K562 (cell line): ENCODE measurements at regions not wholly inside any gene's neighbourhood (a gene's known extent, or its start where the extent isn't known, plus 50 kb on each side); places are given as distances from the start of the nearest gene placed in this dataset.

Experiments
- ATAC-seq: fragments of 200-7000 bp; cut with Tn5 transposase; 3 replicates; pipeline ENCODE4 v1.9.1; 2020; ENCODE audit warnings: moderate library complexity
- BruUV-seq: library from RNA; stranded (reverse); fragments of 400-500 nt; replicated peaks from 2 replicates; lab custom pipeline; 2021; lab: Mats Ljungman, UMichigan
- CTCF ChIA-PET: fragments of 300-600 bp; formaldehyde crosslinking; extraction: SDS; loops from one replicate; lab custom pipeline; 2021; ENCODE audit warnings: low intra/inter-chr PET ratio; lab: Yijun Ruan, JAX
- POLR2A ChIA-PET: fragments of 300-600, 350-650 bp; sonication (Branson Sonifier 250); formaldehyde crosslinking; extraction: SDS; loops from one replicate; lab custom pipeline; 2021; ENCODE audit warnings: antibody characterized with exemption, inconsistent platforms; lab: Yijun Ruan, JAX
- DNase-seq, 4 experiments: peaks; one replicate each; pipeline versions ENCODE4 v3.0.0 to v3.0.0-alpha.2; 2011 to 2018; ENCODE audit warnings: low spot score in 3 of 4, mixed read lengths in 3 of 4; ENCODE audit errors: extremely low read depth in 1 of 4
- FAIRE-seq: peaks from 2 replicates; lab custom pipeline; 2011; peaks lifted over from hg19 to GRCh38; lab: Jason Lieb, UNC
- H2AFZ ChIP-seq: 2 replicates; pipeline ENCODE4 v1.6.0; 2011; ENCODE audit warnings: low read depth, low read length, control low read depth, inconsistent platforms
- H3K27ac ChIP-seq: fragments of 200-600 bp; 3 replicates; pipeline ENCODE4 v1.8.0; 2011; ENCODE audit warnings: low read depth, mild to moderate bottlenecking, control low read depth, inconsistent platforms, low read length, moderate library complexity, mixed read lengths; ENCODE audit errors: extremely low read depth
- H3K27me3 ChIP-seq, 2 experiments: fragments of 300-600 bp in 1 of 2; 2 replicates in 1 of 2; 3 replicates in 1 of 2; pipeline versions ENCODE4 v1.6.0 to v1.8.0; 2011; ENCODE audit warnings: inconsistent platforms in 2 of 2, low read length in 2 of 2, mild to moderate bottlenecking in 1 of 2, mixed read lengths in 1 of 2, moderate library complexity in 1 of 2; ENCODE audit not compliant: control insufficient read depth in 2 of 2, insufficient read depth in 2 of 2
- H3K36me3 ChIP-seq: fragments of 300-600 bp; 3 replicates; pipeline ENCODE4 v1.8.0; 2011; ENCODE audit warnings: mild to moderate bottlenecking, low read length, inconsistent platforms; ENCODE audit not compliant: control insufficient read depth, insufficient read depth
- H3K4me1 ChIP-seq, 2 experiments: fragments of 200-600 bp in 1 of 2; replicated peaks in 1 of 2; 2 replicates in 1 of 2; 3 replicates in 1 of 2; pipeline versions ENCODE4 v1.5.1 to v1.8.0; 2011; ENCODE audit warnings: inconsistent platforms in 2 of 2, low read length in 2 of 2, mild to moderate bottlenecking in 1 of 2, mixed read lengths in 1 of 2, moderate library complexity in 1 of 2; ENCODE audit not compliant: control insufficient read depth in 2 of 2, insufficient read depth in 2 of 2
- H3K4me2 ChIP-seq: 2 replicates; pipeline ENCODE4 v1.6.1; 2011; ENCODE audit warnings: low read length, control low read depth, inconsistent platforms, mixed read lengths; ENCODE audit not compliant: insufficient read depth
- H3K4me3 ChIP-seq: fragments of 200-600 bp; sonication (generic), shearing (Covaris generic); 2 replicates; pipeline ENCODE4 v1.5.1; 2016; ENCODE audit warnings: control low read depth, inconsistent platforms
- H3K79me2 ChIP-seq: fragments of 200-600 bp; 3 replicates; pipeline ENCODE4 v1.8.0; 2011; ENCODE audit warnings: low read length, inconsistent platforms; ENCODE audit not compliant: control insufficient read depth, insufficient read depth
- H3K9ac ChIP-seq, 2 experiments: 2 replicates each; pipeline versions ENCODE4 v1.6.0 to v1.6.1; 2011; ENCODE audit warnings: low read depth in 2 of 2, low read length in 2 of 2, control low read depth in 1 of 2, inconsistent platforms in 1 of 2, mild to moderate bottlenecking in 1 of 2, mixed read lengths in 1 of 2; ENCODE audit not compliant: insufficient read depth in 1 of 2
- H3K9me1 ChIP-seq: one replicate; pipeline ENCODE4 v1.6.0; 2011; ENCODE audit warnings: inconsistent platforms, mild to moderate bottlenecking, low read length, moderate library complexity; ENCODE audit not compliant: control insufficient read depth, insufficient read depth
- H3K9me3 ChIP-seq: replicated peaks from 2 replicates; pipeline ENCODE4 v1.5.1; 2011; ENCODE audit warnings: low read depth, low read length, inconsistent platforms; ENCODE audit not compliant: control insufficient read depth, insufficient read depth
- H4K20me1 ChIP-seq: replicated peaks from 2 replicates; pipeline ENCODE4 v1.6.1; 2011; ENCODE audit warnings: low read length, inconsistent platforms, mixed read lengths; ENCODE audit not compliant: control insufficient read depth, insufficient read depth
- CXXC5 ChIP-seq: fragments of 250-450 bp; sonication (Bioruptor Pico); IDR thresholded peaks from 2 replicates; pipeline ENCODE4 v1.8.0; 2022; ENCODE audit warnings: inconsistent platforms, mild to moderate bottlenecking, moderate library complexity
- JUNB ChIP-seq: fragments of 450-650 bp; formaldehyde crosslinking; conservative IDR thresholded peaks from 2 replicates; pipeline ENCODE4 v1.4.0; 2020; ENCODE audit warnings: mild to moderate bottlenecking
- PHF21A ChIP-seq: fragments of 450-650 bp; IDR thresholded peaks from 2 replicates; pipeline ENCODE4 v1.6.1; 2017; ENCODE audit warnings: low read depth, borderline replicate concordance
- POLR2H ChIP-seq: IDR thresholded peaks from 2 replicates; pipeline ENCODE4 v1.6.1; 2016; ENCODE audit warnings: missing genetic modification characterization, low read depth, mild to moderate bottlenecking, control low read depth, missing compliant biosample characterization, moderate library complexity
- SAP30 ChIP-seq: fragments of 200-600 bp; sonication (generic); IDR thresholded peaks from 2 replicates; pipeline ENCODE4 v1.6.1; 2012; ENCODE audit warnings: borderline replicate concordance, low read depth, mild to moderate bottlenecking, moderate library complexity, low read length, control low read depth, inconsistent platforms; ENCODE audit not compliant: insufficient read depth, poor library complexity, severe bottlenecking
- TCF3 ChIP-seq: sonication (generic); formaldehyde crosslinking; IDR thresholded peaks from 2 replicates; pipeline ENCODE4 v1.4.0; 2020; ENCODE audit warnings: mild to moderate bottlenecking, missing genetic modification reagents
- ZNF253 ChIP-seq: fragments of 250-450 bp; sonication (Bioruptor Pico); conservative IDR thresholded peaks from 2 replicates; pipeline ENCODE4 v1.6.1; 2021; ENCODE audit warnings: mild to moderate bottlenecking
- ZNF766 ChIP-seq: fragments of 200-800 bp; sonication (Bioruptor generic); conservative IDR thresholded peaks from 2 replicates; pipeline ENCODE4 v1.6.1; 2016; ENCODE audit warnings: missing genetic modification characterization, missing compliant biosample characterization
- WGBS: fragments of 100-300 bp; shearing (Covaris generic); methylation state at CpG from one replicate; pipeline ENCODE4 v1.1.6; 2016; ENCODE audit warnings: low coverage, mixed read lengths; ENCODE audit not compliant: insufficient coverage; ENCODE audit errors: missing lambda C conversion rate; 5-methylcytosine and 5-hydroxymethylcytosine counted together
- in situ Hi-C: fragments of 300-500 bp; cut with MboI; formaldehyde crosslinking; loops from 4 replicates; pipeline ENCODE4 v1.15.0; 2018; ENCODE audit warnings: inconsistent platforms, mixed read lengths
- intact Hi-C: fragments of 100-400 bp; cut with micrococcal nuclease; formaldehyde crosslinking; loops from 2 replicates; pipeline ENCODE4 v1.14.2; 2022
- TF ChIP-seq, protein P1 (sequence below): fragments of 450-650 bp; IDR thresholded peaks from 2 replicates; pipeline ENCODE4 v1.6.1; 2017; ENCODE audit warnings: antibody characterized with exemption, mild to moderate bottlenecking
- TF ChIP-seq, protein P2 (sequence below): fragments of 450-650 bp; formaldehyde crosslinking; IDR thresholded peaks from 2 replicates; pipeline ENCODE4 v1.4.0; 2020; ENCODE audit warnings: mild to moderate bottlenecking

DNA sequence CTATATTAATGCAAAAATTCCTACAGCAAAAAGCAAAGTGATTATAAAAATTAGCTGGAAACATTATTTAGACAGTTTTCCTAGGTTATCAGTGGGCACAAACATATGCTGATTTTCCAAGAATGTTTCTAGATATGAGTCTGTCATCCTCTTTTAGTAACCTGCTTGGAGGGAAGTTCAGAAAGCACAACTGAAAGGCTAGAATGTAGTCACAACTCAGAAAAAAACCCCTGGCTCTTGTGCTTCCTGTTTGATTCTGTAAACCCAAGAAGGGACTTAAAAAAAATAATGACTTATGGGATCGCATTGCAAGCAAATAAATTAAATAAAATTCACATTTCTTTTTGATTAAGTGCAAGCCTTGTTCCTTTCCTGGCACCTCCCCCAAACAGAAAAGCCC lies 708.4 kb upstream of the EPHA7 start (continued):
- TF ChIP-seq, protein P1, sequence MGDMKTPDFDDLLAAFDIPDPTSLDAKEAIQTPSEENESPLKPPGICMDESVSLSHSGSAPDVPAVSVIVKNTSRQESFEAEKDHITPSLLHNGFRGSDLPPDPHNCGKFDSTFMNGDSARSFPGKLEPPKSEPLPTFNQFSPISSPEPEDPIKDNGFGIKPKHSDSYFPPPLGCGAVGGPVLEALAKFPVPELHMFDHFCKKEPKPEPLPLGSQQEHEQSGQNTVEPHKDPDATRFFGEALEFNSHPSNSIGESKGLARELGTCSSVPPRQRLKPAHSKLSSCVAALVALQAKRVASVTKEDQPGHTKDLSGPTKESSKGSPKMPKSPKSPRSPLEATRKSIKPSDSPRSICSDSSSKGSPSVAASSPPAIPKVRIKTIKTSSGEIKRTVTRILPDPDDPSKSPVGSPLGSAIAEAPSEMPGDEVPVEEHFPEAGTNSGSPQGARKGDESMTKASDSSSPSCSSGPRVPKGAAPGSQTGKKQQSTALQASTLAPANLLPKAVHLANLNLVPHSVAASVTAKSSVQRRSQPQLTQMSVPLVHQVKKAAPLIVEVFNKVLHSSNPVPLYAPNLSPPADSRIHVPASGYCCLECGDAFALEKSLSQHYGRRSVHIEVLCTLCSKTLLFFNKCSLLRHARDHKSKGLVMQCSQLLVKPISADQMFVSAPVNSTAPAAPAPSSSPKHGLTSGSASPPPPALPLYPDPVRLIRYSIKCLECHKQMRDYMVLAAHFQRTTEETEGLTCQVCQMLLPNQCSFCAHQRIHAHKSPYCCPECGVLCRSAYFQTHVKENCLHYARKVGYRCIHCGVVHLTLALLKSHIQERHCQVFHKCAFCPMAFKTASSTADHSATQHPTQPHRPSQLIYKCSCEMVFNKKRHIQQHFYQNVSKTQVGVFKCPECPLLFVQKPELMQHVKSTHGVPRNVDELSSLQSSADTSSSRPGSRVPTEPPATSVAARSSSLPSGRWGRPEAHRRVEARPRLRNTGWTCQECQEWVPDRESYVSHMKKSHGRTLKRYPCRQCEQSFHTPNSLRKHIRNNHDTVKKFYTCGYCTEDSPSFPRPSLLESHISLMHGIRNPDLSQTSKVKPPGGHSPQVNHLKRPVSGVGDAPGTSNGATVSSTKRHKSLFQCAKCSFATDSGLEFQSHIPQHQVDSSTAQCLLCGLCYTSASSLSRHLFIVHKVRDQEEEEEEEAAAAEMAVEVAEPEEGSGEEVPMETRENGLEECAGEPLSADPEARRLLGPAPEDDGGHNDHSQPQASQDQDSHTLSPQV: no peak
- TF ChIP-seq, protein P2, sequence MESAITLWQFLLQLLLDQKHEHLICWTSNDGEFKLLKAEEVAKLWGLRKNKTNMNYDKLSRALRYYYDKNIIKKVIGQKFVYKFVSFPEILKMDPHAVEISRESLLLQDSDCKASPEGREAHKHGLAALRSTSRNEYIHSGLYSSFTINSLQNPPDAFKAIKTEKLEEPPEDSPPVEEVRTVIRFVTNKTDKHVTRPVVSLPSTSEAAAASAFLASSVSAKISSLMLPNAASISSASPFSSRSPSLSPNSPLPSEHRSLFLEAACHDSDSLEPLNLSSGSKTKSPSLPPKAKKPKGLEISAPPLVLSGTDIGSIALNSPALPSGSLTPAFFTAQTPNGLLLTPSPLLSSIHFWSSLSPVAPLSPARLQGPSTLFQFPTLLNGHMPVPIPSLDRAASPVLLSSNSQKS: no peak
- TF ChIP-seq JUNB (CRISPR knock-in tag) (no peak), CXXC5 (CRISPR knock-in tag) (no peak), PHF21A (no peak)

DNA sequence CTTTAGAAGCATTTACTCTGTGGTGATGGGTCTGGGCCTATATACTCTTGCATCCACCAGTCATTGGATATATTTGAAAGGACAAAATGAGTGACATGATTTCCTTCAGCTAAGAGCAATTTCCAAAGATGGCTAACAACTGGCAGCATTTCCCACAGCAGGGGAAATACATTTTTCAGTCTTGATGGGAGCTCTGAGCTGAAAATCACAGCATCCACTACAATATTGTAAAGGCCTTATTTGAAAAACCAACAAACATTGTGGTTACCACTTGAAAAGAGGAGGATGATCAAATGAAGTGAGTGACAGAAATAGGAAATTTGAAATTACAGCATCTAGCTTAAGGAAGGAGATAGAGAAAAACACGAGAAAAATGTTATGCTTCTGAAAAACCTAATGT lies 705.0 kb upstream of the EPHA7 start:
- H3K4me1 ChIP-seq: no peaks in the 10 kb centered on the region
- CTCF ChIA-PET: no interaction called here
- BruUV-seq: no TSS peak
- H3K27me3 ChIP-seq: no peaks in the 10 kb centered on the region
- DNase-seq: no peak
- 0% methylated on average over 1 of the region's 1 CpG for WGBS
- intact Hi-C loops (no loop called here), in situ Hi-C loops (no loop called here)
- no peak for TF ChIP-seq SAP30
- no peak for TF ChIP-seq POLR2H (tag)
- no peak for TF ChIP-seq ZNF253 (CRISPR knock-in tag)
- no peak for TF ChIP-seq ZNF766 (CRISPR knock-in tag)
- no peak for TF ChIP-seq TCF3
- H3K4me2 ChIP-seq: no peak overlapping the region
- no peak for FAIRE-seq
- H3K9ac ChIP-seq: no peak overlapping the region
- no peaks in the 10 kb centered on the region for H3K9me3 ChIP-seq
- no peak overlapping the region for H3K4me3 ChIP-seq
- no peaks in the 10 kb centered on the region for H3K79me2 ChIP-seq
- H3K36me3 ChIP-seq: no peaks in the 10 kb centered on the region
- no peak for ATAC-seq
- no peak overlapping the region for H3K27ac ChIP-seq
- H2AFZ ChIP-seq: no peak overlapping the region
- H3K9me1 ChIP-seq: no peaks in the 10 kb centered on the region
- POLR2A ChIA-PET: no interaction called here
- no peaks in the 10 kb centered on the region for H4K20me1 ChIP-seq
